ENCODE measurements at regions not wholly inside any gene's neighbourhood (a gene's known extent, or its start where the extent isn't known, plus 50 kb on each side); places are given as distances from the start of the nearest gene placed in this dataset. TPM values are rescaled to one million over a fixed set of nuclear protein-coding genes. Genes with fewer than 3 reads are reported as not detected.

- H3K9me3 Mint-ChIP-seq = peaks cover 10% of the 10 kb centered on the region
Observed at GRCh38 chr13:44322928-44323327, 50.7 kb upstream of the SERP2 start.

GRCh38 chr13:44323754-44324153 is 49.9 kb upstream of the SERP2 start:
- Mint-ChIP-seq H3K36me3 (ENCODE audit: low read depth) (no peaks in the 10 kb centered on the region), H3K4me3 (no peak overlapping the region), H3K27ac (no peak overlapping the region), H3K4me1 (no peaks in the 10 kb centered on the region), H3K9me3 (peaks cover 16% of the 10 kb centered on the region), H3K27me3 (ENCODE audit: insufficient read depth) (peaks cover 3% of the 10 kb centered on the region)
- H3K4me3 ChIP-seq (ENCODE audit: low read length) = no peak overlapping the region
- no peak for DNase-seq
- H3K9me3 ChIP-seq (ENCODE audit: control insufficient read depth, low read length) = peaks cover 3% of the 10 kb centered on the region
- H3K36me3 ChIP-seq (ENCODE audit: control insufficient read depth, insufficient read depth, low read length) = no peaks in the 10 kb centered on the region
- no peak overlapping the region for H3K9ac ChIP-seq (ENCODE audit: extremely low read depth, low read length, poor library complexity, severe bottlenecking)
- H3K27me3 ChIP-seq (ENCODE audit: control insufficient read depth, insufficient read depth, low read length, poor library complexity, severe bottlenecking) = no peaks in the 10 kb centered on the region
- TF ChIP-seq, protein P1, sequence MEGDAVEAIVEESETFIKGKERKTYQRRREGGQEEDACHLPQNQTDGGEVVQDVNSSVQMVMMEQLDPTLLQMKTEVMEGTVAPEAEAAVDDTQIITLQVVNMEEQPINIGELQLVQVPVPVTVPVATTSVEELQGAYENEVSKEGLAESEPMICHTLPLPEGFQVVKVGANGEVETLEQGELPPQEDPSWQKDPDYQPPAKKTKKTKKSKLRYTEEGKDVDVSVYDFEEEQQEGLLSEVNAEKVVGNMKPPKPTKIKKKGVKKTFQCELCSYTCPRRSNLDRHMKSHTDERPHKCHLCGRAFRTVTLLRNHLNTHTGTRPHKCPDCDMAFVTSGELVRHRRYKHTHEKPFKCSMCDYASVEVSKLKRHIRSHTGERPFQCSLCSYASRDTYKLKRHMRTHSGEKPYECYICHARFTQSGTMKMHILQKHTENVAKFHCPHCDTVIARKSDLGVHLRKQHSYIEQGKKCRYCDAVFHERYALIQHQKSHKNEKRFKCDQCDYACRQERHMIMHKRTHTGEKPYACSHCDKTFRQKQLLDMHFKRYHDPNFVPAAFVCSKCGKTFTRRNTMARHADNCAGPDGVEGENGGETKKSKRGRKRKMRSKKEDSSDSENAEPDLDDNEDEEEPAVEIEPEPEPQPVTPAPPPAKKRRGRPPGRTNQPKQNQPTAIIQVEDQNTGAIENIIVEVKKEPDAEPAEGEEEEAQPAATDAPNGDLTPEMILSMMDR (conservative IDR thresholded peaks at IDR 0.05) = no peak
- 83% methylated on average over 1 of the region's 1 CpG; no CpG with 5 or more reads in 1 of the 2 experiments for WGBS, 2 experiments (ENCODE audit: insufficient coverage in 1 of 2, insufficient read length in 1 of 2)
- H3K27ac ChIP-seq (ENCODE audit: low read depth, low read length) = no peak overlapping the region
- no peaks in the 10 kb centered on the region for H3K4me1 ChIP-seq (ENCODE audit: control insufficient read depth, insufficient read depth, low read length)

More at GRCh38 chr13:44322928-44323327, 50.7 kb upstream of the SERP2 start:
- TF ChIP-seq, protein P1 (conservative IDR thresholded peaks at IDR 0.05) = no peak
- no peak overlapping the region for H3K4me3 ChIP-seq (ENCODE audit: low read length)
- Mint-ChIP-seq H3K27ac (no peak overlapping the region), H3K27me3 (ENCODE audit: insufficient read depth) (peaks cover 8% of the 10 kb centered on the region), H3K4me1 (no peaks in the 10 kb centered on the region), H3K4me3 (no peak overlapping the region), H3K36me3 (ENCODE audit: low read depth) (no peaks in the 10 kb centered on the region)
- 88 to 97% methylated on average over 1 to 2 of the region's 2 CpGs for WGBS, 2 experiments (ENCODE audit: insufficient coverage in 1 of 2, insufficient read length in 1 of 2)
- no peak overlapping the region for H3K9ac ChIP-seq (ENCODE audit: extremely low read depth, low read length, poor library complexity, severe bottlenecking)
- H3K36me3 ChIP-seq (ENCODE audit: control insufficient read depth, insufficient read depth, low read length) = no peaks in the 10 kb centered on the region
- H3K27ac ChIP-seq (ENCODE audit: low read depth, low read length) = no peak overlapping the region
- H3K27me3 ChIP-seq (ENCODE audit: control insufficient read depth, insufficient read depth, low read length, poor library complexity, severe bottlenecking) = no peaks in the 10 kb centered on the region
- H3K4me1 ChIP-seq (ENCODE audit: control insufficient read depth, insufficient read depth, low read length) = no peaks in the 10 kb centered on the region
- no peak for DNase-seq
- H3K9me3 ChIP-seq (ENCODE audit: control insufficient read depth, low read length) = peaks cover 3% of the 10 kb centered on the region

Small RNA genes lying in the stretch of these regions (microRNA-seq; reads per million reads assigned to microRNA genes)
- not detected for gene MIR8079 (ENCODE audit: borderline microRNAs expressed)

All from endodermal cell (in vitro differentiated cells).